Choroid plexus epithelial cell (primary cell): ENCODE measurements at regions not wholly inside any gene's neighbourhood (a gene's known extent, or its start where the extent isn't known, plus 50 kb on each side); places are given as distances from the start of the nearest gene placed in this dataset.

Source experiments
- DNase-seq: peaks from one replicate; pipeline ENCODE4 v3.0.0-alpha.2; 2010; ENCODE audit warnings: low read depth
- H3K4me3 ChIP-seq: 2 replicates; pipeline ENCODE4 v1.5.1; 2011; ENCODE audit warnings: low read depth, mild to moderate bottlenecking, control low read depth, low read length, moderate library complexity
- TF ChIP-seq, protein P1 (sequence below): conservative IDR thresholded peaks from 2 replicates; pipeline ENCODE4 v1.5.1; 2011; ENCODE audit warnings: low read depth, mild to moderate bottlenecking, control low read depth, inconsistent platforms, low read length, moderate library complexity

- DNase-seq = no peak
- TF ChIP-seq, protein P1, sequence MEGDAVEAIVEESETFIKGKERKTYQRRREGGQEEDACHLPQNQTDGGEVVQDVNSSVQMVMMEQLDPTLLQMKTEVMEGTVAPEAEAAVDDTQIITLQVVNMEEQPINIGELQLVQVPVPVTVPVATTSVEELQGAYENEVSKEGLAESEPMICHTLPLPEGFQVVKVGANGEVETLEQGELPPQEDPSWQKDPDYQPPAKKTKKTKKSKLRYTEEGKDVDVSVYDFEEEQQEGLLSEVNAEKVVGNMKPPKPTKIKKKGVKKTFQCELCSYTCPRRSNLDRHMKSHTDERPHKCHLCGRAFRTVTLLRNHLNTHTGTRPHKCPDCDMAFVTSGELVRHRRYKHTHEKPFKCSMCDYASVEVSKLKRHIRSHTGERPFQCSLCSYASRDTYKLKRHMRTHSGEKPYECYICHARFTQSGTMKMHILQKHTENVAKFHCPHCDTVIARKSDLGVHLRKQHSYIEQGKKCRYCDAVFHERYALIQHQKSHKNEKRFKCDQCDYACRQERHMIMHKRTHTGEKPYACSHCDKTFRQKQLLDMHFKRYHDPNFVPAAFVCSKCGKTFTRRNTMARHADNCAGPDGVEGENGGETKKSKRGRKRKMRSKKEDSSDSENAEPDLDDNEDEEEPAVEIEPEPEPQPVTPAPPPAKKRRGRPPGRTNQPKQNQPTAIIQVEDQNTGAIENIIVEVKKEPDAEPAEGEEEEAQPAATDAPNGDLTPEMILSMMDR = no peak
- H3K4me3 ChIP-seq = no peak overlapping the region
Measured at GRCh38 chr7:82685214-82685613, 241.6 kb upstream of the CACNA2D1 start.

DNA sequence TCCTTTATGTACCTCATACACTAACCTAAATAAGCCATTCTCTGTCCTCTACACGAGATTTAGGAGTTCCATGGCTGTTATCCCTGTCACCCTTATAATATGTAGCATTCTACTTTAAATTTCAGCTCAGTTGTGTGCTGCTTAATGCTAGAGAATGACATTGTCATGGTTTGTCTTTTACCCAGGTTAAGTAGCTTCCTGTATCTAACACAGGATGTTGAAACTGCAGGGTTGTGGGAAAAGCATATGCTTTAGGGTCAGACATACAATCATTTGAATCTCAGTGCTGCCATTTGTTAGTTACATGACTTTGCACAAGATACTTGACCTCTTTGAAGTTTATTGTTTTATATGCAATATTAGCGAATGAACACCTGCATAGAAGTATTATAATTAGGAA lies 235.1 kb upstream of the CACNA2D1 start:
- TF ChIP-seq, protein P1 = no peak
- DNase-seq = no peak

DNA sequence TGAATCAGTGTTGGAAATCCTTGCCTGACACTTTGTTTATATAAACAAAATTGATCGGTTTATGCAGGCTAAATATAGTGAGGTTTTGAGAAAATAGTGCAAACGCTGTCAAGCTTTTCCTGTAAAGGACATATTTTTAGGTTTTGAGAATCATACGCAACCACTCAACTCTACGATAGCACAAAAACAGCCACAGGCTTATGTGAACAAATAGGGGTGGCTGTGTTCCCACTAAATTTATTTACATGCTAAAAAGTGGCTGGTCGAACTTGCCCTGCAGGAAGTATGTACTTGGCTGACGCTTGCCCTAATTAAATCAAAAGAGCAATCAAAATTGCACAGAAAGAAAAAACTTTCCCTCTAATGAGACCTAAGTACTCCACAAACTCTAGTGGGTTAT lies 234.7 kb upstream of the CACNA2D1 start:
- no peak overlapping the region for H3K4me3 ChIP-seq
- TF ChIP-seq, protein P1 = no peak
- DNase-seq = no peak

More for the DNA sequence above, 235.1 kb upstream of the CACNA2D1 start:
- no peak overlapping the region for H3K4me3 ChIP-seq

- H3K4me3 ChIP-seq = no peak overlapping the region
- peak; percentile 47 for DNase-seq
- TF ChIP-seq, protein P1 = no peak
Measured at GRCh38 chr7:82677493-82677892, 233.9 kb upstream of the CACNA2D1 start.

DNA sequence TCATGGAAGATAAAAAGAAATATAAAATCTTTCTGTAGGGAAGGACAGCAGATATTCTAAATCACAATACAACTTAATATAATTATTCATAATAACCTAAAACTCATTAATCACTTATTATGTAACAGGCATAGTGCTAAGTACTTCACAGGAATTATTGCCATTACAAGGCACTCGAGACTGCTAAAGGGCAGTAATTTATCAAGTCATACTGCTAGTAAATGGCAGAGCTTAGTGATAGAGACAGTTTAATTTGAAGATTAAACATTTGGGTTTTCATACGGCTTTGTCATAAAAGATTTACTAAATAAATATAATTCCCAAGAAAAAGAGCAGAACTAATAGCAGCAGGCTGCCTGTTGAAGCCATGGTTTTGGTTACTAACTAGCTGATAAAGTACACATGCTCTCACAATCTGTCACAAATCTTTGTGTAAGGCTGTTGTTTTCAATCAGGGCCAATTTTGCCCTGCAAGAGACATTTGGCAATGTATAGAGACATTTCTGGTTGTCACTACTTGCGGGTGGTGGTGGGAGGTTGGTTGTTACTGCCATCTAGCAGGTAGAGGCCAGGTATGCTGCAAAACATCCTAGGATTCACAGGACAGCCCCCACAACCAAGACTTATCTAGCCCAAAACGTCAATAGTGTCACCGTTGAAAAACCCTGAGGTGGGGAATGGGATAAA lies 233.3 kb upstream of the CACNA2D1 start:
- DNase-seq = no peak
- TF ChIP-seq, protein P1 = no peak
- H3K4me3 ChIP-seq = no peak overlapping the region

- TF ChIP-seq, protein P1 = no peak
- H3K4me3 ChIP-seq = no peak overlapping the region
- DNase-seq = peak; percentile 39
Measured at GRCh38 chr7:82675396-82675795, 231.8 kb upstream of the CACNA2D1 start.

DNA sequence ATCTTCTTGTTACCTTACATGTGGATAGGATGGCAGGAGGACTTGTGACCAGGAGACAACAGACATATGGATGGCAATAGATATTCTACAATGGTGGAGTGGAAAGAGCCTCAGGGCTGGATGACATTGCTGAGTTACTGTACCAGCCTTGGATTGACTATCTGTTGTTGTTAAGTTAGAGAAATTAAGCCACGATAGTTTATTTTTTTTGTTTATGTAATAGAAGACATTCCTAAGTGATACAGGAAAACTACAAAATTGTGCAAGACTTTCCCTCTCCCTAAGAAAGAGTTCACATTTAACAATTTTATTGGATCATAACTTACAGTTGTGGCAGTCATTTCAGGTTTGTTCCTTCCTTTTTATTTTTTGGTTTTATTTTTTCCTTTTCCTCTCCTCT lies 230.7 kb upstream of the CACNA2D1 start:
- TF ChIP-seq, protein P1 = no peak
- peak; percentile 21 for DNase-seq
- no peak overlapping the region for H3K4me3 ChIP-seq
